Renal pelvis (tissue), 1 donor: ENCODE measurements at regions not wholly inside any gene's neighbourhood (a gene's known extent, or its start where the extent isn't known, plus 50 kb on each side); places are given as distances from the start of the nearest gene placed in this dataset.

Experiments used
- DNase-seq: peaks from one replicate; pipeline ENCODE4 v3.0.0-alpha.2; 2013

GRCh38 chr11:36719358-36720107, 121.5 kb upstream of the RAG2 start:
- no peak for DNase-seq

- DNase-seq: no peak
These were observed 120.4 kb upstream of the RAG2 start for GRCh38 chr11:36718451-36718850.

DNA sequence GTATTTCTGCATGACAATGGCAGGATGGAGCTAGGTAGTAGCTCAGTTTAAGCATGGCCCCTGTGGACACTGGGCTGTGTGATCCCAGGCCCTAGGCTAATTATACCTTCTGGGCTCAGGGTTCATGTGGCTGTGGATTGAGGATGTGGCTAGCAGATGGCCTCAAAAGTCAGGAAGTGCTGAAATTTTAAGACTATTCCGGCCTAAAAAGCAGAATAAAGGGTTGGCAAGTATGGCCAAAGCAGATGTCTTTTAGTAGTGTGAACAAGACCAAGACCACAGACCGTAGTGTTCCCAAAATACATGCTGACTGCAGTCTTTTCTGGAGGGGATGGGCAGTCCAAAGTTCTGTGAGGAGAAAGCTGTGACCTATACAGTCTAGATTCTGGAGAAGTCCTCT, 115.7 kb upstream of the RAG2 start:
- no peak for DNase-seq

- DNase-seq: no peak
These were observed 113.2 kb upstream of the RAG2 start for GRCh38 chr11:36711104-36711825.
